Activated CD8-positive, alpha-beta memory T cell treated with anti-CD3 and anti-CD28 coated beads, Interleukin-2, amount 50 U/mL, for 24 hours (primary cell): ENCODE measurements at regions not wholly inside any gene's neighbourhood (a gene's known extent, or its start where the extent isn't known, plus 50 kb on each side); places are given as distances from the start of the nearest gene placed in this dataset.

Experiments
- DNase-seq: peaks from one replicate; pipeline ENCODE4 v3.0.0-alpha.2; 2020; ENCODE audit errors: extremely low read depth

DNA sequence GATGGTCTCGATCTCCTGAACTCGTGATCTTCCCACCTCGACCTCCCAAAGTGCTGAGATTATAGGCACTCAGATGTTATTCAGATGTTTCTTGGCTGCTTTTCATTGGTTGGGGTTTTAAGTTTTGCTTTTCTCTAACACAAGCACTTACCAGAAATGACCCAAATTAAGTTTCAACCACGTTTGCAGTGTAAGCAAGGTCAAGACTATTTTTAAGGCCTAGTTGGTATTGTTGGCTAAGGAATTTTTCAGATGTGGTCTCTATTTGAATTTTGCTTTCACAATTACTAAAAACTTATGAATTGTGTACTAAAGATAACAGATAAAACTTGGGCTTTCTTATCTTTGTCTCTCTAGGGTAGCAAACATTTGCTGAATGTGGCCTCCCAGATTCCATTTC lies 1756.9 kb upstream of the TENM3 start:
- no peak for DNase-seq

DNA sequence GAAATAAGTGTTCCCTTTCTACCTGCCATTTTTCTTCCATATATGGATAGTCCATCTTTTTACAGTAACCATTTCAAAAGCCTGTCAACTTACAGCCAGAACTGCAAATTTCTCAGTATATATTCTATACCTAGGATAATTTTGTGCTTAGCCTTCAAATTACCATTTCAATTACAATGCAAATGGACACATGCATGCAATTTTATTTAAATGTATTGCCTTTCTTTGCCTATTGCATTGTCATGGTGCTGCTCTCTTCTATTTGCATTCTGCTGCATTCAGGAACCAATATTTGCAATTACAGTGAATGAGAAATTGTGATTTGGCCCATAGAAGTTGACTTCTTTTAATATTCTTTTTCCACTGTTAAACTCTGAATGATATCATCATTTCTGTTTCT lies 1753.4 kb upstream of the TENM3 start:
- no peak for DNase-seq

DNA sequence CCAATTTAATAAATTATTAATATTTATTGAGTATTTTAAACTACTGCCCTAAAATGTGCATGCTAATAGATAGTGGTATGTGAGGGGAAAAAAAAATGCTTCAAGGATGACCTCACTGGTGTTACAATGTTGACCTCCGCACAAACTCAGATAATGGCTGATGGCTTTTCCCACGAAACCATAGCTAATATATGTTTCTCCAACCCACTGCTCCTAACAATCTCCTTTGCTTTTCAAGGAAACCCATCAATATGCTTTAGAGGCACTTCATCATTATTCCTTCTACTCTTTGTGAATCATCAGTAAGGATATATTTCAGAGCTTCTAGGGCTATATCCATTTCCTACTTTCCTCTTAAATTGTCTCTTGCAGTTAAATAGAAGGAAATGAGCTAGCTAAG lies 1752.0 kb upstream of the TENM3 start:
- no peak for DNase-seq

DNA sequence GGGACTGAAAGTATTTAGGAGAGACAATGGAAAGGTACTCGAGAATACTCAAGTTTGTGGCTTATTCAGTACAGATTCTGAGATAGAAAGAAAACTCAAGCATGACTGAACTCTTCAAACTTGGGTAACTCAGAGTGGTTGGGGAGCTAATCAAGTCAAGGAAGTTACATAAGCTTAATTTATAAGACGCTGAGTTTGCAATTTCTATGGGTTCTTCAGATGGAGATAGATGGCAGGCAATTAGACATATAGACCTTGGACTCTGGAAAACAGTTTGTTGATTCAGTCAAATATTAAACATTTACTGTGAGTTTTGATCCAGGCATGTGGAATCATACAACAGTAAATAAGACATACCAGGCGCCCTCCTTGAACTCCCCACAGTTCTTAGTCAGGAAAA lies 1749.9 kb upstream of the TENM3 start:
- no peak for DNase-seq

DNA sequence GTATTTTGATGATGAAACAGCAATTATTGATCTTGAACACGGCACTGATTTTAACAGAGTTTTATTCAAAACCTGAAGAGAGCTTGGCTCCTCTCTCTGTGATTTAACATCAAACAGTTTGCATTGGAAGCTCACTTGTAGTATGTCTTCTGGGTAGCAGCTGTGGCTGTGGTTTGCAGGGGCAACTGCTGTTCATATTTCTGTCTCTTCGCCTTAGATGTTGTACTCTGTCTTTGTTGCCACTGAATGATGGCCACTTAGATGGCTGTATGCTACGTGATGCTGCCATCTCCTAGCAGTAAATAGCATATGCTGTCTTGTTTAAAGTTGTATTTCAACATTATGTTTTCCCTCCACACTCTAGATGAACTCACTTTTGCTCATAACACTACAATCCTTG lies 1743.0 kb upstream of the TENM3 start:
- DNase-seq = no peak

DNA sequence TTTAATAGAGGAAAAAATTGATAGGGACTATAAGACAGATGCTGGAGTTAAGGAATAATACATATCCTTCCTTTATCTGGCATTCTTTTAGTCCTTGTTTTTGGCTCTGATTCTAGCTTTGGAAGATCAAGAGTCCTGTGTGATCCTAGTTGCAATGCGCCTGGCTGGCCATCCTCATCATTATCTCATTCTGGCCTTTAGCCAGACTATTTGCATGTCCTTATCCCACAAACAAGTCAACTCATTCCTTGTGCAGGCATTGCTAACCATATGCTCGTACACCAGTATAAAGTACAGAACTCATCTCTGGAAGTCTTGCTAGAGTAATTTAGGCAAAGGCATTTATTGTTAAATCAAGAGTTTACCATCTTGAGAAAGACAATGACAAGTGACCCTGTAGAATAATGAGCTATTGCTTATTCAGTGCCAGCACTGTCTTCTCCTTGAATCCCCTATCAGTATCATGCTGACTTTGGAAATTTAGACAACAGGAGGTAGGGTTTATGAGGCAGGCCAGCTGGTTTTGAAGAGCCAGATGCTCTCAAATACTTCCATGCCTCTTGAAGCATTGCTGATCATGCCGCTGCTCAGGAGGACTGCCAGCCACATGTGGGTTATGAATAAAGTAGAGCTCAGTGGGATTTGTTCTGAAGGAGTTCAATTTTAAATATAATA lies 1730.3 kb upstream of the TENM3 start:
- DNase-seq = no peak

DNA sequence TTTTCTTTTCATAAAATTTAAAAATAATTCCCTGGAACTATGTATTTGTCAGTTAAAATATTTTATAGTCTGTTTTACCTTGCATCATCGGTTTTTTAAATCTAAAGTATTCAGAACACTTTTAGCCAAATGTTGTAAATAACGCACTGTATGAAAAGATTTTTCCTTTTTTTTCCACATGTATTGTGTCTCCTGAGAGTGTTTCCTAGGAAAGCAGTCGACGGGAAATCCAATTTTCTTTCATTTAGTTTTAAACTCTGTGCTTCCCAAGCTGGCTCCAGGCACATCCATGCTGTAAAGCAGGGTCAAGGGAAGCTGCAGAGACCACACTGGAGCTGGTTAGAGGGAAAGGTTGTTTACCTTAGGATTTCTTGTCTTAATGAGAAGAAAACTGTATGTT lies 1724.3 kb upstream of the TENM3 start:
- DNase-seq = no peak

DNA sequence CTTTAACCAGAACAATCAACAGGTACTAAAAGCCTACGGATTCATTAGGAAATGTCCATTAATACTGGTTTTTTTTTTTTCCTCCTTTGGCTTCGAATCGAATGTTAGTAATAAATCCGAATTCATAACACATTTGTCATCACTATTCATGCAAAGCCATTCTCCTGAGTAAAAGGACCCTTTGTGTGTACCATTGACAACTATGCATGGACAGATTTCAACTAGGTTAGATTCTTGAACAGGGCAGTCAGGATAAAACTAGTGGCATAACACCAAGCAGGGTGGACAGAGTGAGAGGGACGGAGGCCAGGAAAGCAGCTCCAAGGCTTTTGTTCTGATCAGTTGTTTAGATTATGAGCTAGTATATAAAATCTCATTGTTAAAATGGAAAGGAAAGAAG lies 1722.0 kb upstream of the TENM3 start:
- no peak for DNase-seq

DNA sequence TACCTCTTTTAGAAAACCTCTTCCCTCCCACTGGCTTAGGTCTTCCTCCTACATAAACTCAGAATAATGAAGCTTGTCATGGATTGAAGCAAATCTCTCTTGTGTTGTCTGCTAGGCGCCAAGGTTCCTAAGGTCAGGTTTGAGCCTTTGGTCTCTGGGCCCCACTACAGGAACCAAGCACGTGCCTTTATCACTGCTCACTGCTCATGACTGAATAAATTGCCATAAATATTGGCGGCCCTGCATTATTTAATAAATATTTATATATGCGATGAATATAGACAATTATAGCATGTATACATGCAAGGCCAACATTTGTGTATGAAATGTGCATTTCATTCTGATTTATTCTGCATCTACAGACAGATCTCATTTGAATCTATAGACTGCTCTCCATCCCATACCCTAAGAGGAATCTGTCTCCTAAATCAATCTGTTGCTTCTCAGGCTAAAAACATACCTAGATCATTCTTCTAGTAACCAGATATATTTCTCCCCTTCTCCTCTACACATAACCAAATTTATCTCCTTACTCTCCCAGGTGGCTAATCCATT lies 1717.6 kb upstream of the TENM3 start:
- DNase-seq = no peak

DNA sequence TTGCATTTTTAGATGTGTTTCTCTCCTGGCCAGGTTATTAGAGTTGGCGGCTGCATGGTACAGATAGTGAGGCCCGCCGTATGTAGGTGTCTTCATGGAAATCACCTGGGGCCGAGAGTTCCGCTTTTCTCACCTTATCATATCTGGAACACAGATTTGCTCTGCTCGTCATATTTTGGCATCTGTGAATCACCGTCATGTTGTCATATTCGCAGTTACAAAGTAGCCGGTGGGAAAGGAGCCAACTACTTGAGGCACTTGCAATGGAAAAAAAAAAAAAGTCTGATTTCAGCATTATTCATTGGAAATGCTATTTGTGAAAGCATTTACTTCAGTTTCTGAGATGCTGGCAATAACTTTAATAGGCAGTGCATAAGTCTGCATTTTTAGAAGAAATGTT lies 1715.2 kb upstream of the TENM3 start:
- no peak for DNase-seq

DNA sequence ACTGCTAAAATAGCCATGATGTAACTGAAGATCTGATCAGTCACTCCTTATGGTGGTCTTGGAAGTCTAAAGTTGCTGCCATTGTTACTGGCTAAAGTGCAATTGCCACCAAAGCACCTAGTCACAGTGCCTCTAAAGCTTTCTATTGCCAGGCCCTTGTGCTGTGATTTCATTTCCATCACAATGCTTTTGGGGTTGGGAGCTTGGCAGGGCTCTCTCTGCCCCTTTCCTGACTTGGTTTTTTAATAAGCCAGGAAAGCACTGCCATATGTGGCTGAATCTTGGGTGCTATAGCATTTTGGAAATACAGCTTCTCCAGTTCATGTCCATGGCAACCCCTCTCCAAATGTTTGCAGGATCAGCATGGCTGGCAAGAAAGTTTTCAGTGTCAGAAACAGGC lies 1712.4 kb upstream of the TENM3 start:
- no peak for DNase-seq

DNA sequence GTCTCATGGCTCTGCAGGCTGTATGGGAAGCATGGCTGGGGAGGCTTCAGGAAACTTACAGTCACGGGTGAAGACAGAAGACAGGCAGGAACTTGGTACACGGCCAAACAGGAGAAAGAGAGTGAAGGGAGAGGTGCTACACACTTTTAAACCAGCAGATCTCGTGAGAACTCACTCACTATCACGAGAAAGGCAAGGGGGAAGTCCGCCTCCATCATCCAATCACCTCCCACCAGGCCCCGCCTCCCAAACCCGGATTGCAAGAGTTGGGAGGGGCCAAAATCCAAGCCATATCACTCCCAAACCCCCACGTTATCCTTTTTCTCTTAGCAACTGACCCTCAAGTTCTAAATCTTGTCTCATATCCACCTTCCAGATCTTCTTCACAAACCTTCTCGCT lies 1710.5 kb upstream of the TENM3 start:
- no peak for DNase-seq

DNA sequence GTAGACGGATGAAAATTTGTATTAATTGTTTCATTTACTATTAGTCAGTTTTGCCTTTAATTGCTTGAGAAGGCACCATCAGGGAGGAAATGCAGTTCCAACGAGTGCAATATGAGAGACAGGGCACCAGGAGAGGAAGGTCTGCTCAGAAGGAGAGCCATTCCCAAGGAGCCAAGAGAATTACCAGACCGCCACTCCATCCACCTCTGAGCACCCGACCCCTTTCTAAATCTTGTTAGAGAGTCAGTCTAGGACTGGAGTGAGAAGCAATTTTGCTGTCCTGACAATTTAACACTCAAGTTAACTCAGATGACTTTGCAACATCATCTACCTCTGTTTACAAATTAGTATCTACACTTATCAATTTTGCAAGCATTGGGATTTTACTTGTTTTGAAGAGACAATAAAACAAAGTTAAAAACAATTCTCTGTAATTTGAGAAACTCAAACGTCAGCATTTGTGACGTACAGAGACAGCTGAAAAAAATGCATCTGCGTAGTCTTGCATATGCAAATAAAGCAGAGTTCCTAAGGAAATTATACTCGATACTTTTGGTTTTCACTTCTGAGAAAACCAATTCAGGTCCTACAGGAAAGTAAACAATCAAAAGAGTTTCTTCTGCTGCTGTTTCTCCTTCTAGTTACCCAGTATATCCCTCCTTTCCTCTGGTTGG lies 1704.7 kb upstream of the TENM3 start:
- DNase-seq = no peak

DNA sequence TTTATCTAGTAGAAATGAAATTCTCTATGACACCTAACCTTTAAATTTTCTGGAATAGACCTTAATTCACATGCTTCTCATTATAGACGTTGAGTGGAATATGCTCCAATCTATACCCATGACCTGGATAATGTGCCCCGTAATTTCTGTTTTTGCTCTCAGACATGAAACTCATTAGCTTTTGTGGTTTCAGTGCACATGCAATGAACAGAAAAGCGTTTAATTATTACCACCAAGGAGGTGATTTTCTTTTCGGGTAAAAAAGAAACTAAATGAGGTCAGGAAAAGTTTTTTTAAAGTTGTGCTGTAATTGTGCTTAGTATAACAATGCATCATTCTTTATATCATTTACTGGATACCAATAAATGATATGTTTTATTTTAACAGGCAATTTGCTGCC lies 1703.9 kb upstream of the TENM3 start:
- no peak for DNase-seq

DNA sequence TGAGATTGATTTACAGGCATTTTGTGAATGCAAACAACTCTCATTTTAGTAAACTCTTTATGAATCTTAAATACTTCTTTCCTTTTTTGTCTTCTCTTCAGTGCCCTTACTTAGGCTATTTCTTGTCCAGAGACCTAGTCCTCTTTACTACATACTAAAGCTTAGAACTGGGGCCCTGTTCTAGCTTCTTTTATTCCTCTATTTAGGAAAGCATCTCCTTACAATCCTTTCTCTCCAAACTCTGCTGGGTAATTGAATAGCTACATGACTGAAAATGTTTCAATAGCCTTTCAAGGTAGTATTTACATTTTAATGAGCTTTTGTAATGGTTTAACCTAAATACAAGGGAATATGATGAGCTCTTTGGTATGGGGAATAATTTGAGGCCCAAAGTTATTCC lies 1701.5 kb upstream of the TENM3 start:
- no peak for DNase-seq

DNA sequence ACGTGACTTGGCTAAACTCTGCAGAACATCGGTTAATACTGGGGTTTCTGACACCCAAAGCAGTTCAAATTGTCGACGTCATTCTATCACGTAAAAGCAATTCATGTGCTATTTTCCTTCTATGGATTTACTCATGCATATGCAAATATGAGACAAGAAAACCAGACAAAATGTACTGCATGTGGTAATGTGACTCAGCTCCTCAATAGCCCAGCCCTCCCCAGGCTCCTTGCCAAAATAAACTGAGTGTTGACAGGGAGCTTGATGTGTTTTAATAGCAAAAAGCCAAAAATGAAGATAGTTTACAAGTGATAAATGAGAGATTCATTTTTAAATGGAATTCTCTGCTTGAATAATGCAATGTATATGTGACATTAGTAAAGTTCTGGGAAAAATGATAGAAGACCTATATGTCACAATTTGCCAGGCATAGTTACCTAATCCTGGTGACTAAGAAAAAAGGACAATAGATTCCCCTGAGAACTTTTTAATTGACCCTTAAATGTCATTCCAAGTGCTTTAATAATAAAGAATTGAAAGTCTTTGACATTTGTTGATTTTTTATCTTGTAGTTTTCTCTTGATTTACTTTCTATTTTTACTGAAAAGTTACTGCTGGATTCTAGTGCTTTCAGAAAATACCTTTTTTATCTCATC lies 1700.6 kb upstream of the TENM3 start:
- DNase-seq = no peak

DNA sequence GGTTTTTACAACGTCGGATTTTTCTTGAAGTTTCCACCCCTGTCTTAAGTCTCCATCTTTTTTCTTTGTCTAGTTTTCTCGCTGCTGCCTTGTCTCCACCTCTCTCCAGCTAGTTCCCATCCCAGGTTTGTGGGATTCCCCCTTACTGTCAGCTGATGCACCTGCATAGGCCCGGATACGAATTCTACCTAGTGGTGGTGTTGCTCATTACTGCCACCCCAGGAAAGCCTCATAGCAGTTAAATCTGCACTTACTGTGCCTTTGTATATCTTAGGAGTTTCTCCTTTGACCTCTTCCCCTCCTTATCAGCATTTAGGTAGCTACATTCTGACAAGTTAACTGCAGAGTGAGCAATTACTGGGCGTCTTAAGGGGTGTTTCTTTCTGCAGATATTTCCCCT lies 1693.1 kb upstream of the TENM3 start:
- no peak for DNase-seq

DNA sequence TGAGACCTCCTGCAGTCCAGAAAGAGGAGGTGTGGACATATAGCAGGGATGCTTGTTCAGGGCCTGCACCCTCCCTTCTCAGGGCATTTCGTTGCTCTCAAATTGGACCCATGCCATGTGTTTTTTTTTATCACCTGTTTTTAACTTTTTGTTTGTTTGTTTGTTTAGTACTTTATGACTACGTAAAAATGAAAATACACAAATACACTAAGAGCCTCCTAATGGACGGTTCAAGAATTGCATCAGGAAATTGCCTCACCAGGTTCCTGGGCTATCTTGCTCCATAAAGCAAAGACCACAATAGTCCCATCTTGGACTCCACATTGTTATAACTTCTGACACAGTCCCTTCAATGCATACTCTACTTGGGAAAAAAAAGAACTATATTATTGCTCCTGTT lies 1685.9 kb upstream of the TENM3 start:
- DNase-seq = no peak

DNA sequence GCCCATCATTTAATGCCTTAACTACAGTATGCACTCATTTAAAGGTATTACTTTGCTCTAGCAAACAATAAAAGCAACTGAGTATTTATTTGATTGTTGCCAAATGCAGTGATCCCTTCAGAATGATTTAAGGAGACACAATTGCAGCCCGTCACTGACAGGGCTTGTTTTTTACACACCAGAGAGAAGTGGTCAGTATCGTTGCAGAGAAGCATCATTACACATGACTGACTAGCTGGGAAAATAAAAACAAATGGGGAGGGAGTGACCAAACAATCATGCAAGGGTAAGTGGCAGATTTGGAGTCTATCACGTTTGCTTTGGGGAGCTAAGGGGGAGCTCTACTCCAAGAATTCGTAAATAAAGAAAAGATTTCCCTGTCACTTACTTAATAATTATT lies 1685.3 kb upstream of the TENM3 start:
- DNase-seq = no peak

DNA sequence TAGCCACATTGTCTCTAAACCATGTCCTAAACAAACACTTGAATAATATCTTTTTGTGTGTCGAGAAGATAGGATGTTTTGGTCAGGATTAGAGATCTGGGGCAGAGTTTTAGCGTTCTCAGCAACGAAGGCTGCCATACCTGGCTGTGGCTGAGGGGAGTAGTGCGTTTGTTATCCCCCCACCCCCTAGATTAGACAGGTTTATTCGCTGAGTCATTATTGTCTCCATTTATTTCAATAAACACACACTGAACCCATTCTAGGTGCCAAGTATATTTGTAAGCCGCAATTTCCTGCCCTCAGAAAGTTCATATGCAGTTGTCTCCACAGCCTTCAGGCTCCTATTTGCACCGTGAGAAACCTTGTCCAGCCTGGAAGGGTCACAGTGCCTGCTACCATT lies 1684.8 kb upstream of the TENM3 start:
- DNase-seq = no peak

DNA sequence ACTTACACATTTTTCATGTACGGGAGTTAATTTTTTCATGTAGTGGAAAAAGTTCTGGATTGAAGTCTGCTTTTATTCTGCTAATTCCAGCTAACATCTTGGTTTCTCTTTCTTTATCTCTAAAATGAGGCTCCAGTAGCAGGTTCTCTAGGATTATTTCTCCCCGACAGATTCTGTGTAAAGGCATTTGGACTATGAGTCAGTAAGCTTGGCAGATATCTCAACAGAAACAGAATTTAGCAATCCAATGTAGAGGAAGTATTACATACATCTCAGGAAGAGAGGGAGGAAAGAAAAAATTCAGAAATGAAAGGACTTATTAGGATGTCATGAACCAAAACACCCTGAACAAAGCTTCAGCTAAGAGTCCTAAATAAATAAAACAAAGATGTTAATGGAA lies 1682.3 kb upstream of the TENM3 start:
- no peak for DNase-seq

DNA sequence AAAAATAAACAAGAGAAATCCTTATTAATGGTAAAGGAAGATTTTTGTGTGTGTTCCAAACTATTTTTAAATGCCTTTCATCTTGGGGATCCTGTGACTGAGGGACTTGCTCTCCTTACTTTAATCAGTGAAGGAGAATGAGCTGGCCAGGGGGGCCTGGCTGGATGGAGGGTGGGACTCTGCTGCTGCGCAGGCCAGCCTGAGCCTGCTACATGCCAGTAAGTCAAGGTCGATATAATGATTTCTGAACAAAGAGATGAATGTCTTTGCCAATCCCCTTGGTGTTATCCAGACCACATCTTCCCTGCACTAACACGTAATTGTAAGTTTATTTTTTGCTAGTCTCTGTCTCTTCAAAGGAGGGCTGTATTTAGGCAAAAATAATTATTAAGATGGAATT lies 1679.2 kb upstream of the TENM3 start:
- no peak for DNase-seq

DNA sequence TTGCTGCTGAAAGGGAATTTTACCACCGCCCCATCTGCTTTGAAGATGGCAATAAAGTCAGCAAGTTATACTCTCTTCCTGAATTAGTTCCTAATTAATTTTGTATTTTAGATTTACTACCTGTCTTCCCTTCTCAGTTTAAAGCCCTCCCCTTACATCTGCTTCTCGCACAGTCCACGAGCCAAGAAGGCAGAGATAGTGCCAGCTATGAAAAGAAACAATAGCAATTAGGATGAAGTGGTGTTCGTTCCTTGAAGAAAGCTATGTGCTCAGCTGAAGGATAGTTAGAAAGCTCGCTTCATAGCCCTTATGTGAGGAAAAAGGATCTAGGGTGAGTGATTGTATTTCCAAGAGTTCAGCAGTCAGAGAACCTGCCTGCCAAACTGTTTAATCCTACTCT lies 1678.8 kb upstream of the TENM3 start:
- no peak for DNase-seq
